ENCODE measurements at regions not wholly inside any gene's neighbourhood (a gene's known extent, or its start where the extent isn't known, plus 50 kb on each side); places are given as distances from the start of the nearest gene placed in this dataset.

GRCh38 chr7:81648716-81649115 is 121.1 kb downstream of the HGF start:
- DNase-seq (ENCODE audit: low spot score): no peak

GRCh38 chr7:81645435-81645834 is 124.4 kb downstream of the HGF start:
- DNase-seq (ENCODE audit: low spot score): no peak

GRCh38 chr7:81641873-81642272 is 128.0 kb downstream of the HGF start:
- DNase-seq (ENCODE audit: low spot score): no peak

- no peak for DNase-seq (ENCODE audit: low spot score)
Observed at GRCh38 chr7:81638198-81638597, 131.6 kb downstream of the HGF start.

- no peak for DNase-seq (ENCODE audit: low spot score)
Observed at GRCh38 chr7:81637534-81637933, 132.3 kb downstream of the HGF start.

- no peak for DNase-seq (ENCODE audit: low spot score)
Observed at GRCh38 chr7:81632418-81632817, 137.4 kb downstream of the HGF start.

- no peak for DNase-seq (ENCODE audit: low spot score)
Observed at GRCh38 chr7:81630600-81630999, 139.2 kb downstream of the HGF start.

- DNase-seq (ENCODE audit: low spot score): no peak
Observed at GRCh38 chr7:81629702-81630101, 140.1 kb downstream of the HGF start.

- no peak for DNase-seq (ENCODE audit: low spot score)
Observed at GRCh38 chr7:81628951-81629350, 140.9 kb downstream of the HGF start.

- no peak for DNase-seq (ENCODE audit: low spot score)
Observed at GRCh38 chr7:81627536-81628287, 142.1 kb downstream of the HGF start.

GRCh38 chr7:81626008-81626407 is 143.8 kb downstream of the HGF start:
- DNase-seq (ENCODE audit: low spot score): no peak

GRCh38 chr7:81624650-81625631 is 144.9 kb downstream of the HGF start:
- no peak for DNase-seq (ENCODE audit: low spot score)

GRCh38 chr7:81624021-81624592 is 145.7 kb downstream of the HGF start:
- DNase-seq (ENCODE audit: low spot score): no peak

GRCh38 chr7:81623251-81623855 is 146.5 kb downstream of the HGF start:
- no peak for DNase-seq (ENCODE audit: low spot score)

GRCh38 chr7:81621893-81622292 is 148.0 kb downstream of the HGF start:
- DNase-seq (ENCODE audit: low spot score): no peak

GRCh38 chr7:81618396-81619014 is 151.3 kb downstream of the HGF start:
- DNase-seq (ENCODE audit: low spot score): no peak

- no peak for DNase-seq (ENCODE audit: low spot score)
Observed at GRCh38 chr7:81616951-81617350, 152.9 kb downstream of the HGF start.

- no peak for DNase-seq (ENCODE audit: low spot score)
Observed at GRCh38 chr7:81611805-81612204, 158.0 kb downstream of the HGF start.

GRCh38 chr7:81611040-81611439 is 158.8 kb downstream of the HGF start:
- no peak for DNase-seq (ENCODE audit: low spot score)

- no peak for DNase-seq (ENCODE audit: low spot score)
Observed at GRCh38 chr7:81608748-81609382, 161.0 kb downstream of the HGF start.

- no peak for DNase-seq (ENCODE audit: low spot score)
Observed at GRCh38 chr7:81607987-81608386, 161.9 kb downstream of the HGF start.

All from putamen (tissue), 1 donor.